Skeletal muscle tissue (tissue), 3 donors: ENCODE measurements at regions not wholly inside any gene's neighbourhood (a gene's known extent, or its start where the extent isn't known, plus 50 kb on each side); places are given as distances from the start of the nearest gene placed in this dataset.

Source experiments
- H3K27ac ChIP-seq: one replicate; pipeline ENCODE4 v1.7.0; 2013; ENCODE audit warnings: mild to moderate bottlenecking, low read depth, low read length, inconsistent platforms
- H3K27me3 ChIP-seq, 3 donors: one replicate each; pipeline ENCODE4 v1.7.0; 2013; ENCODE audit warnings: low read length in 3 of 3; ENCODE audit not compliant: control insufficient read depth in 3 of 3, insufficient read depth in 3 of 3
- H3K36me3 ChIP-seq, 3 donors: one replicate each; pipeline ENCODE4 v1.7.0; 2013; ENCODE audit warnings: low read length in 3 of 3; ENCODE audit not compliant: control insufficient read depth in 3 of 3, insufficient read depth in 3 of 3
- H3K4me1 ChIP-seq, 3 donors: one replicate each; pipeline ENCODE4 v1.7.0; 2013; ENCODE audit warnings: low read length in 3 of 3, mild to moderate bottlenecking in 3 of 3; ENCODE audit not compliant: control insufficient read depth in 3 of 3, insufficient read depth in 3 of 3
- H3K4me3 ChIP-seq, 3 donors: one replicate each; pipeline ENCODE4 v1.7.0; 2013; ENCODE audit warnings: low read length in 3 of 3
- H3K9ac ChIP-seq, 3 donors: one replicate each; pipeline ENCODE4 v1.7.0; 2013; ENCODE audit warnings: low read length in 3 of 3, mild to moderate bottlenecking in 3 of 3, moderate library complexity in 2 of 3, low read depth in 1 of 3
- H3K9me3 ChIP-seq, 3 donors: one replicate each; pipeline ENCODE4 v1.7.0; 2013; ENCODE audit warnings: low read length in 3 of 3; ENCODE audit not compliant: control insufficient read depth in 3 of 3
- donor health status: Osteomylitis.

DNA sequence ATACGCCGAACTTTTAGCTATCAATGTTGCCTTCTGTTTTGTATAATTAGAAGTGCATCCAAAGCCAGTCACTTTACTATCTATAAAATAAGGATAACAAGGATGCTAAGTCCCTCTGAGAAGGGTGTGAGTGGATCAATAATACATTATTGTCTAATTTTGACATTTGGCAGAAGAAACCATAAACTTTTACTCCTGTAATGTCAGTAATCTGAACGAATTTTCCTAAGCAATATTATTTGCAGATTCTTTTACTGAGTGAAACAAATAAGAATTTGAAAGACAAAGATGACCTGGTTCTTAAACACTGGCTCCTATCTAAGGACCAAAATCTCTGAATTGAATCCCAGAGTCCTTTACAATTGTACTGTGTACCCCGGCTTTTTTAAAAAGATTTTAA is 126.6 kb upstream of the TMEM161B start:
- no peak overlapping the region for H3K4me3 ChIP-seq
- no peaks in the 10 kb centered on the region for H3K36me3 ChIP-seq
- no peak overlapping the region for H3K27ac ChIP-seq
- H3K9ac ChIP-seq: no peak overlapping the region
- H3K27me3 ChIP-seq: no peaks in the 10 kb centered on the region
- peaks cover 0 to 2% (median 0%) of the 10 kb centered on the region in 3 donors for H3K4me1 ChIP-seq
- H3K9me3 ChIP-seq: no peaks in the 10 kb centered on the region

DNA sequence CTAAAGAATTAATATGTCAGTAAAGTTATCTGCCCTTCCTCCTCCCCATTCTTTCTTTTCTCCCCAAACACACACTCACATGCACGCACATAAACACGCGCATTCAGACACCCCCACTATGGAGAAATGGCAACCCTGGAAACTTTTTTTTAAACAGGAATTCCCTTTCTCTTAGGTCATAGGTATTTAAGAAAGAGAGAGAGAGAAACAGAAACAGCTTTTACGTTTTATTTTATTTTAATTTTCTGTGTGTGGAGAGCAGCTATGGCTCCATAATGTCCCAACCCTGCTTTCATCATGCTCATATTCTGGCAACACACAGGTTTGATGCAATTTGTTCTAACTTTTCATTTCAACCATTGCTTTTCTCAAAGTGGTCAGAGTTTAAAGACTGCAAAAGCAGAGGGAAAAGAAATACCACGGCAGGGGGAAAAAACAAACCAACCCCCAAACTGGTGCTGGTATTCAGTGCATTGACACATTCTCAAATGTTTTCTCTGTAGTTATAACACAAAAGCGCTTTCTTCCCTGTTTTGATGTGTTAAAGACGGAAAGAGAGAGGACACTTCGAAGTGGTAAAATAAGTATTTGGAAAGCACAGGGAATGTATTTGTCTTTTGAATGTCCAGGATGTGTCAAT is 126.0 kb upstream of the TMEM161B start:
- no peaks in the 10 kb centered on the region for H3K27me3 ChIP-seq
- H3K4me3 ChIP-seq: no peak overlapping the region
- H3K36me3 ChIP-seq: no peaks in the 10 kb centered on the region
- H3K4me1 ChIP-seq: peaks cover 0 to 2% (median 0%) of the 10 kb centered on the region in 3 donors
- H3K9ac ChIP-seq: no peak overlapping the region
- H3K9me3 ChIP-seq: no peaks in the 10 kb centered on the region
- no peak overlapping the region for H3K27ac ChIP-seq

DNA sequence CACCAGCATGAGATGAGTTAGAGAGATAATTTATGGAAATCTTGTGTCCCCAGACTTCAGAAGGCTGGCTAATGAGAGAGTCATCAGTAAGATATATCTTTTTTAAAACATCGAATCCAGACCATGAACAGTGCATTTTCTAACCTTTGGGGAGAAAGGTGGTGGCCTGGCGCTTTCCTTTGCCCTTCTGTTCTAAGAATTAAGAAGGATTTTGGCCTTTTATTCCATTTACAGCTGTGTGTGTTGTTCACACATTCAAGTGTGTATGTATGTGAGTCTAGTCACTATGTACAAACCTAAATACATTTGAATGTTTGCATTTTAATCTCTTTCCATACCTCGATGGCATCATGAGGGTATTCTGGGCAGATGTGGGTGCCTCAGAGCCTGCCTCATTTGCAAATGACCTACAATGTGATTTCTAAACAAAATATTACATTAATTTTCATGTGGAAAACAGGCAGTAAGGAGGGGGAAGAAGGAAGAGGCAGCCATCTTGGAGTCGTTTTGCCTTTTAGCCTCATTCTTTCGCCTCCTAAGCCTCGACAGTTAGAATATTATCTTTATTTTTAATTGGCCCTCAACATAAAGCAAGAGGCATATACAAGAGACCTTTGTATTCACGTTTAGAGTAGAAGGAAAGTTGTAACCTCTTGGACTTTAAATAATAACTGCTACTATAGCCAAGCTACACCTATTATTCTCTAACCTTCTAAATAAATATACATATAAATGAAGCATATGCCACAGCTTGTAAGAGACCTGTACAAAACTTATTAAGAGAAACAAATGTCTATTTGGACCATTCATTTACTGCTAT is 125.3 kb upstream of the TMEM161B start:
- H3K9ac ChIP-seq: no peak overlapping the region
- H3K27ac ChIP-seq: no peak overlapping the region
- H3K9me3 ChIP-seq: no peaks in the 10 kb centered on the region

DNA sequence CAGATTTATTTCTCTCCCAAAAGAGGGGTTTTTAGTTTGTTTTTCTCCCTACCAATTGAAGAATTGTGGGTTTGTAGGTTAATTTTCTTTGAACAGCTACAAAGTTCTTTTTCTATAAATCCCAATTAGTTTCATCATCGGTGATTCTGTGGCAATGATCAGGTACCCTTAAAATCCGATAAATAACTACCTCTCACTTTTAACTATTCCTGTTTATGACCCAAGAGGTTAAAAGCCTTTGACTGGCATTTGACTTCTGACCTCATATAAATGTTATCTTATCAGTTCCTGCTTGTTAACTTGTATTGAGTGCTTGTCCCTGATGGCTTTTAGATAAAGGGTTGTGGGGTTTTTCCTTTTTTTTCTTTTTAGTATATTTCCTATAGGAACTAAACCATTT is 124.4 kb upstream of the TMEM161B start:
- H3K4me3 ChIP-seq: no peak overlapping the region
- H3K9me3 ChIP-seq: no peaks in the 10 kb centered on the region
- H3K9ac ChIP-seq: no peak overlapping the region
- no peak overlapping the region for H3K27ac ChIP-seq
- peaks cover 0 to 2% (median 0%) of the 10 kb centered on the region in 3 donors for H3K4me1 ChIP-seq
- no peaks in the 10 kb centered on the region for H3K36me3 ChIP-seq
- H3K27me3 ChIP-seq: no peaks in the 10 kb centered on the region

More for the DNA sequence above, 125.3 kb upstream of the TMEM161B start:
- H3K4me3 ChIP-seq: no peak overlapping the region
- H3K36me3 ChIP-seq: no peaks in the 10 kb centered on the region
- H3K27me3 ChIP-seq: no peaks in the 10 kb centered on the region
- peaks cover 0 to 2% (median 0%) of the 10 kb centered on the region in 3 donors for H3K4me1 ChIP-seq

DNA sequence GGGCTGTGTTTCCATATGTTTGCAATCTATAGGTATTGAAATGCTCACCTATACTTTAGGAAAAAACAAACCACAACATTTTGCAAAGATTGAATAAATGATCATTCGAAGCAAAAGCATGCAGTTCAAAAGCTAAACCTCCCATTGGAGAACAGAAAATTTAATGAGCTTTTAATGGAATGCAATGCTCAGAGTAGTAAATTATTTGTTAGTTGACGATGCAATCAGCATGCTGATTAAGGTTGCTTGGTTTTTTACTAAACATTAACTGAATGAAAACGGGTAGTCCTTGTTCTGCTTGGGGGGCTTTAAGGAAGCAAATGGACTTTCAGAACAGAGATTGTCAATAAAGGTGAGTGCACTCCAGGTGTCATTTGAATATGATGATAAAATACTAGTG is 123.3 kb upstream of the TMEM161B start:
- Histone ChIP-seq H3K9me3 (no peaks in the 10 kb centered on the region), H3K9ac (no peak overlapping the region), H3K36me3 (no peaks in the 10 kb centered on the region), H3K4me1 (no peaks in the 10 kb centered on the region), H3K4me3 (no peak overlapping the region), H3K27ac (no peak overlapping the region), H3K27me3 (no peaks in the 10 kb centered on the region)

DNA sequence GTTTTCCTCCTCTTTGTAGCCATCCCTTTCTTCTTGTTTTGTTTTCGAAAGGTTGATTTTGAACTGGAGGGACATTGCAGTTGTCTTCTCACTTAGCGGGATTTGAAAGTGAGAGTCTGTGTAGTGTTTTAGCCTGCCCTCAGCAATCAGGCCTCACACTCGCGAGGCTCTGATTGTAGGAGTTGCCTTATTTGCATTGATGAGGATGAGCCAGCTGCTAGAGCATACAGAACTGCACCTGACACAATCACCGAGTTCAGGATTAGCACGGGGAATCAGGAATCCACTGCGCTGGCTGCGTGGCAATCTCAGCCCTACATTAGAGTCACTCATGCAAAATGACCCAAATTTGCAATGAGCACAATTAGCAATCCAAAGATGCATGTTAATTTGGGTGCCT is 122.5 kb upstream of the TMEM161B start:
- H3K27me3 ChIP-seq: no peaks in the 10 kb centered on the region
- no peaks in the 10 kb centered on the region for H3K36me3 ChIP-seq
- no peaks in the 10 kb centered on the region for H3K9me3 ChIP-seq
- no peak overlapping the region for H3K4me3 ChIP-seq
- H3K4me1 ChIP-seq: no peaks in the 10 kb centered on the region
- H3K9ac ChIP-seq: no peak overlapping the region
- H3K27ac ChIP-seq: no peak overlapping the region

DNA sequence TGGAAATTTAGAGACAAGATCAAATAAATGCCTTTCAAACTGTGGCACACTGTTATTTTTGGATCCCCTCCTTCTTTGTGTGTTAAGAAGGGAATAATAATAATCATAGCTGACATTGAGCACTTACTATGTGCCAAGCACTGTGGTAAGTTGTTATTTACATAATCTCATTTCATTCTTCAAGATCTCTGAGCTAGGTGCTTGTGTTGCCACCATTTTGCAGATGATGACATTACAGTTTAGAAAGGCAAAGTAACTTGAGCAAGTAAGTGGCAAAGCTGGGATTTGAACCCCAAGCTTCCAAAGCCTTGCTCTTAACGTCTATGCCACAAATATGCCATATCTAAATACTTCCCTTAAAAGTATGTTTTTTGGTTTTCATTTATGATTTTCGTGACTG is 121.8 kb upstream of the TMEM161B start:
- no peaks in the 10 kb centered on the region for H3K9me3 ChIP-seq
- H3K9ac ChIP-seq: no peak overlapping the region
- H3K36me3 ChIP-seq: no peaks in the 10 kb centered on the region
- H3K4me1 ChIP-seq: no peaks in the 10 kb centered on the region
- H3K4me3 ChIP-seq: no peak overlapping the region
- no peaks in the 10 kb centered on the region for H3K27me3 ChIP-seq
- no peak overlapping the region for H3K27ac ChIP-seq

DNA sequence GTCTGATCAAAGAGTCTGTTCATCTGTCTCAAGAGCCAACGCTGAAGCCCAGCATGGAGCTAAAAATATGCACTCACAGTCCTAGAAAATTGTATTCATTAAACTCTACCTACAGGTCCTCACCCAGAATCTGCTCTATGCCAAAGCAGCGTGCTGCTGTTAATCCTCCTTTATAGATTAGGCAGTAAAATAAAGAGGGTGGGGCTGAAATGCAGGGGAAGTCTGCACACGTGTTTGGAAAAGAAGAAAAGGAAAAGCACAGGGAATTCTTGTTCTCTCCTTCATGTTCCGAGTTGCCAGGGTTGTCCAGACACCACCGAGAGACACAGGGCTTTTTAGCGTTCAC is 121.4 kb upstream of the TMEM161B start:
- no peaks in the 10 kb centered on the region for H3K27me3 ChIP-seq
- no peaks in the 10 kb centered on the region for H3K4me1 ChIP-seq
- no peaks in the 10 kb centered on the region for H3K9me3 ChIP-seq
- no peak overlapping the region for H3K9ac ChIP-seq
- H3K36me3 ChIP-seq: no peaks in the 10 kb centered on the region
- no peak overlapping the region for H3K4me3 ChIP-seq
- no peak overlapping the region for H3K27ac ChIP-seq

DNA sequence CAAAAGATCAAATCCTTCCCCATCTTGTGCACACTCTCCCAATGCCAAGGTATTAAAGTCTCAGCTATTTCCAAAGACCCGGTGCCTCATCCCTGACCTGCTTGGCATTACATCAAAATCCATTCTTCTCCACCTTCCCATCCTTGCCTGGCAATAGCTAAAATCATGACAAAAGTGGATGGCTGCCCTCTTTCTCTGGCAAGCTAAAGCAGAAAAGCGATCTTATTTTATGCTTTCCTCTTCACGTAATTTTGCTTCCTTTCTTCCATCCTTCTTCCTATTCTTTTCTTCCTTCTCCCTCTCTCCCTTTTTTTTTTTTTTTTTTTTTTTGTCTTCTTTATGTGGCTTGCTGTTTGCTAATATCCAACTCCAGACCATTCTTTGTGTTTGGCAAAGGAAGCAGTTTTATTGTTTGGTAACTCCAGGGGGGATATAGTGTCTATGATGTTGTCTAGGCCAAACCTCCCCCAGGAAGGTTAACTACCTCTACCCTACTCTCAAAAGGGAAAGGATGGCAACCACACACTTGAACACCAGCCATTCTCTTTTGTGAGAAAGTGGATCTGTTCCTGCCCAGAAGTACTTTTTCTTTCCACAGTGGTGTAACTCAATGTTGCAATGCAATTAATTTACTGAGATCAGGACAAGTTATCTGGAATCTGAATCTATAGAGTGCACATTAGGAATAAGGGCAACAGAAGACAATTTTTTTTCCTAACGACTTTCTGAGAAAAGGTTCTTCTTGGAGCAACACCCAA is 120.9 kb upstream of the TMEM161B start:
- Histone ChIP-seq H3K9ac (no peak overlapping the region), H3K9me3 (no peaks in the 10 kb centered on the region), H3K27me3 (no peaks in the 10 kb centered on the region), H3K4me3 (no peak overlapping the region), H3K4me1 (no peaks in the 10 kb centered on the region), H3K27ac (no peak overlapping the region), H3K36me3 (no peaks in the 10 kb centered on the region)
